ENCODE measurements at regions not wholly inside any gene's neighbourhood (a gene's known extent, or its start where the extent isn't known, plus 50 kb on each side); places are given as distances from the start of the nearest gene placed in this dataset.

- no peak overlapping the region for H3K27ac ChIP-seq
- no peaks in the 10 kb centered on the region for H3K9me3 ChIP-seq
- DNase-seq (ENCODE audit: low spot score in 2 of 2), result no peak
- H3K36me3 ChIP-seq, result no peaks in the 10 kb centered on the region
- no peak for TF ChIP-seq EP300 (IDR thresholded peaks at IDR 0.05)
- H3K27me3 ChIP-seq, result no peaks in the 10 kb centered on the region
- H3K4me3 ChIP-seq, result no peak overlapping the region
- WGBS, result 89% methylated on average over 4 of the region's 4 CpGs
- no peaks in the 10 kb centered on the region for H3K4me1 ChIP-seq
Observed at GRCh38 chrX:44619039-44619438, 76.4 kb upstream of the FUNDC1 start.

GRCh38 chrX:44596277-44596676, 53.6 kb upstream of the FUNDC1 start:
- H3K4me1 ChIP-seq, result no peaks in the 10 kb centered on the region
- no peaks in the 10 kb centered on the region for H3K27me3 ChIP-seq
- TF ChIP-seq POLR2AphosphoS5 (IDR thresholded peaks at IDR 0.05) (no peak), CTCF (IDR thresholded peaks at IDR 0.05) (no peak), EP300 (IDR thresholded peaks at IDR 0.05) (no peak), POLR2A (IDR thresholded peaks at IDR 0.05) (no peak)
- no peaks in the 10 kb centered on the region for H3K9me3 ChIP-seq
- no peak for DNase-seq (ENCODE audit: low spot score in 2 of 2)
- no peaks in the 10 kb centered on the region for H3K36me3 ChIP-seq
- H3K27ac ChIP-seq, result no peak overlapping the region
- 47% methylated on average over 2 of the region's 2 CpGs for WGBS
- no peak overlapping the region for H3K4me3 ChIP-seq

Data from suprapubic skin (tissue), 4 donors.